OCI-LY1 (cell line): ENCODE measurements at regions not wholly inside any gene's neighbourhood (a gene's known extent, or its start where the extent isn't known, plus 50 kb on each side); places are given as distances from the start of the nearest gene placed in this dataset.

ENCODE experiments used
- H2AFZ ChIP-seq: fragments of 200-600 bp; sonication (generic), shearing (Covaris generic); 2 replicates; pipeline ENCODE4 v1.6.0; 2014; ENCODE audit warnings: antibody characterized with exemption, mild to moderate bottlenecking, low read length
- H3F3A ChIP-seq: fragments of 200-600 bp; sonication (generic), shearing (Covaris generic); 2 replicates; pipeline ENCODE4 v1.6.0; 2014; ENCODE audit warnings: mild to moderate bottlenecking, antibody characterized with exemption, low read length, moderate library complexity; ENCODE audit not compliant: insufficient read depth
- H3K27ac ChIP-seq: fragments of 200-600 bp; sonication (generic); 2 replicates; pipeline ENCODE4 v1.5.1; 2014; ENCODE audit warnings: low read length, mixed run types, mild to moderate bottlenecking, low read depth; ENCODE audit not compliant: poor library complexity, severe bottlenecking
- H3K27me3 ChIP-seq: fragments of 200-600 bp; sonication (generic); 2 replicates; pipeline ENCODE4 v1.6.0; 2014; ENCODE audit warnings: antibody characterized with exemption, mild to moderate bottlenecking, low read length, moderate library complexity; ENCODE audit not compliant: insufficient read depth
- H3K36me3 ChIP-seq: fragments of 200-600 bp; sonication (generic); 2 replicates; pipeline ENCODE4 v1.6.1; 2014; ENCODE audit warnings: mild to moderate bottlenecking, antibody characterized with exemption, low read length, moderate library complexity, mixed read lengths; ENCODE audit not compliant: insufficient read depth
- H3K4me1 ChIP-seq: fragments of 200-600 bp; sonication (generic); 2 replicates; pipeline ENCODE4 v1.5.1; 2014; ENCODE audit warnings: mild to moderate bottlenecking, low read length, moderate library complexity; ENCODE audit not compliant: insufficient read depth, severe bottlenecking
- H3K4me2 ChIP-seq: fragments of 200-600 bp; sonication (generic), shearing (Covaris generic); 2 replicates; pipeline ENCODE4 v1.6.1; 2014; ENCODE audit warnings: low read length
- H3K4me3 ChIP-seq: fragments of 200-600 bp; sonication (generic); 2 replicates; pipeline ENCODE4 v1.5.1; 2014; ENCODE audit warnings: low read length, low read depth, mild to moderate bottlenecking, mixed read lengths; ENCODE audit not compliant: poor library complexity, severe bottlenecking
- H3K79me2 ChIP-seq: fragments of 200-600 bp; shearing (Covaris generic); 2 replicates; pipeline ENCODE4 v1.6.1; 2016; ENCODE audit warnings: mixed run types, low read length, mixed read lengths; ENCODE audit not compliant: insufficient read depth
- H3K9ac ChIP-seq: fragments of 200-600 bp; sonication (generic), shearing (Covaris generic); 2 replicates; pipeline ENCODE4 v1.6.1; 2014; ENCODE audit warnings: mild to moderate bottlenecking, low read length, mixed read lengths
- H3K9me2 ChIP-seq: fragments of 200-600 bp; sonication (generic), shearing (Covaris generic); 2 replicates; pipeline ENCODE4 v1.6.1; 2014; ENCODE audit warnings: low read depth, mild to moderate bottlenecking, low read length, mixed read lengths
- H3K9me3 ChIP-seq: fragments of 200-600 bp; shearing (Covaris generic); 2 replicates; pipeline ENCODE4 v1.6.1; 2014; ENCODE audit warnings: low read length, mixed read lengths
- H4K20me1 ChIP-seq: fragments of 200-600 bp; sonication (generic), shearing (Covaris generic); 2 replicates; pipeline ENCODE4 v1.6.0; 2016; ENCODE audit warnings: mild to moderate bottlenecking, low read length; ENCODE audit not compliant: insufficient read depth
- CTCF ChIP-seq: fragments of 200-600 bp; sonication (generic), shearing (Covaris generic); IDR thresholded peaks from 2 replicates; pipeline ENCODE4 v1.5.1; 2017; ENCODE audit warnings: mild to moderate bottlenecking, antibody characterized with exemption, low read length, moderate library complexity, mixed read lengths
- EZH2 ChIP-seq: fragments of 200-600 bp; sonication (generic), shearing (Covaris generic); IDR thresholded peaks from 2 replicates; pipeline ENCODE4 v1.8.0; 2017; ENCODE audit warnings: borderline replicate concordance, mixed run types, mild to moderate bottlenecking, antibody characterized with exemption, low read length, moderate library complexity, mixed read lengths

GRCh38 chr12:60225216-60226000 is 629.6 kb downstream of the SLC16A7 start:
- Histone ChIP-seq H2AFZ (no peak overlapping the region), H3K4me1 (no peaks in the 10 kb centered on the region), H3K27me3 (no peaks in the 10 kb centered on the region), H3K4me3 (no peak overlapping the region), H3F3A (no peaks in the 10 kb centered on the region), H3K4me2 (no peak overlapping the region), H3K9ac (no peak overlapping the region), H3K9me3 (no peaks in the 10 kb centered on the region), H3K27ac (no peak overlapping the region), H3K36me3 (no peaks in the 10 kb centered on the region), H3K79me2 (no peaks in the 10 kb centered on the region), H3K9me2 (no peaks in the 10 kb centered on the region), H4K20me1 (no peaks in the 10 kb centered on the region)
- TF ChIP-seq CTCF (no peak), EZH2 (no peak)

- no peak overlapping the region for H2AFZ ChIP-seq
Measured at GRCh38 chr12:60227916-60228315, 632.1 kb downstream of the SLC16A7 start.

GRCh38 chr12:60230056-60230455 is 634.2 kb downstream of the SLC16A7 start:
- no peak overlapping the region for H2AFZ ChIP-seq
- H3K36me3 ChIP-seq = no peaks in the 10 kb centered on the region
- H3K9ac ChIP-seq = no peak overlapping the region
- H3K9me3 ChIP-seq = no peaks in the 10 kb centered on the region
- H4K20me1 ChIP-seq = no peaks in the 10 kb centered on the region
- no peaks in the 10 kb centered on the region for H3K79me2 ChIP-seq
- H3K9me2 ChIP-seq = no peaks in the 10 kb centered on the region
- H3K27me3 ChIP-seq = no peaks in the 10 kb centered on the region
- no peak overlapping the region for H3K4me2 ChIP-seq
- no peak for TF ChIP-seq EZH2
- no peak for TF ChIP-seq CTCF
- no peak overlapping the region for H3K4me3 ChIP-seq
- no peak overlapping the region for H3K27ac ChIP-seq
- no peaks in the 10 kb centered on the region for H3K4me1 ChIP-seq
- H3F3A ChIP-seq = no peaks in the 10 kb centered on the region

More at GRCh38 chr12:60227916-60228315, 632.1 kb downstream of the SLC16A7 start:
- Histone ChIP-seq H3K36me3 (no peaks in the 10 kb centered on the region), H3K4me1 (no peaks in the 10 kb centered on the region), H3K9ac (no peak overlapping the region), H3K9me3 (no peaks in the 10 kb centered on the region), H3K27me3 (no peaks in the 10 kb centered on the region), H4K20me1 (no peaks in the 10 kb centered on the region), H3K9me2 (no peaks in the 10 kb centered on the region), H3K27ac (no peak overlapping the region), H3F3A (no peaks in the 10 kb centered on the region), H3K79me2 (no peaks in the 10 kb centered on the region), H3K4me2 (no peak overlapping the region), H3K4me3 (no peak overlapping the region)
- no peak for TF ChIP-seq EZH2
- TF ChIP-seq CTCF = no peak
